OCI-LY7 (cell line): ENCODE measurements at regions not wholly inside any gene's neighbourhood (a gene's known extent, or its start where the extent isn't known, plus 50 kb on each side); places are given as distances from the start of the nearest gene placed in this dataset.

Experiments
- BruUV-seq: library from RNA; stranded (reverse); fragments of 400-500 nt; replicated peaks from 2 replicates; lab custom pipeline; 2021; lab: Mats Ljungman, UMichigan
- CTCF ChIA-PET: fragments of 300-600 bp; sonication (Branson Sonifier 250); formaldehyde crosslinking; loops from one replicate; lab custom pipeline; 2022; ENCODE audit warnings: antibody characterized with exemption; ENCODE audit not compliant: unreplicated experiment; lab: Charles Lee
- POLR2A ChIA-PET: fragments of 300-600 bp; sonication (Branson Sonifier 250); formaldehyde crosslinking; loops from one replicate; lab custom pipeline; 2022; ENCODE audit warnings: antibody characterized with exemption; lab: Charles Lee
- DNase-seq: peaks from one replicate; pipeline ENCODE4 v3.0.0-alpha.2; 2015; ENCODE audit warnings: low spot score
- H2AFZ ChIP-seq: fragments of 200-600 bp; sonication (generic), shearing (Covaris generic); 2 replicates; pipeline ENCODE4 v1.6.1; 2014; ENCODE audit warnings: mild to moderate bottlenecking, antibody characterized with exemption, low read length, moderate library complexity
- H3K27ac ChIP-seq: fragments of 200-600 bp; sonication (generic); 2 replicates; pipeline ENCODE4 v1.5.1; 2014; ENCODE audit warnings: mixed run types, low read depth, mild to moderate bottlenecking, moderate library complexity, low read length, inconsistent platforms; ENCODE audit not compliant: poor library complexity, severe bottlenecking
- H3K36me3 ChIP-seq: fragments of 200-600 bp; sonication (generic); 2 replicates; pipeline ENCODE4 v1.6.1; 2014; ENCODE audit warnings: mild to moderate bottlenecking, antibody characterized with exemption, low read length, moderate library complexity, mixed read lengths; ENCODE audit not compliant: insufficient read depth
- H3K4me1 ChIP-seq: fragments of 200-600 bp; sonication (generic); 2 replicates; pipeline ENCODE4 v1.5.1; 2014; ENCODE audit warnings: mild to moderate bottlenecking, low read length; ENCODE audit not compliant: insufficient read depth, poor library complexity, severe bottlenecking
- H3K4me2 ChIP-seq: fragments of 200-600 bp; sonication (generic); 2 replicates; pipeline ENCODE4 v1.6.1; 2014; ENCODE audit warnings: mild to moderate bottlenecking, low read length
- H3K4me3 ChIP-seq: fragments of 200-600 bp; sonication (generic); 2 replicates; pipeline ENCODE4 v1.5.1; 2014; ENCODE audit warnings: mild to moderate bottlenecking, low read depth, low read length; ENCODE audit not compliant: poor library complexity, severe bottlenecking
- H3K79me2 ChIP-seq: fragments of 200-600 bp; sonication (generic); 2 replicates; pipeline ENCODE4 v1.6.1; 2016; ENCODE audit warnings: low read depth, mild to moderate bottlenecking, low read length, moderate library complexity, mixed read lengths; ENCODE audit not compliant: insufficient read depth
- H3K9me2 ChIP-seq: fragments of 200-600 bp; sonication (generic); 2 replicates; pipeline ENCODE4 v1.6.1; 2016; ENCODE audit warnings: mild to moderate bottlenecking, low read length, mixed read lengths; ENCODE audit not compliant: insufficient read depth
- H3K9me3 ChIP-seq: fragments of 200-600 bp; sonication (generic); 2 replicates; pipeline ENCODE4 v1.6.1; 2014; ENCODE audit warnings: mild to moderate bottlenecking, mixed run types, low read length, mixed read lengths
- H4K20me1 ChIP-seq: fragments of 200-600 bp; sonication (generic); 2 replicates; pipeline ENCODE4 v1.6.1; 2014; ENCODE audit warnings: mild to moderate bottlenecking, antibody characterized with exemption, low read length, moderate library complexity, mixed read lengths; ENCODE audit not compliant: insufficient read depth
- EZH2phosphoT487 ChIP-seq: fragments of 200-600 bp; sonication (generic); IDR thresholded peaks from 2 replicates; pipeline ENCODE4 v1.6.1; 2018; ENCODE audit warnings: low read depth, borderline replicate concordance, mild to moderate bottlenecking, mixed run types, antibody characterized with exemption, low read length, moderate library complexity, mixed read lengths
- intact Hi-C: fragments of 100-400 bp; cut with micrococcal nuclease; formaldehyde crosslinking; loops from one replicate; pipeline ENCODE4 v1.10.0; 2022; ENCODE audit not compliant: unreplicated experiment
- TF ChIP-seq, protein P1 (sequence below): fragments of 200-600 bp; sonication (generic); conservative IDR thresholded peaks from 2 replicates; pipeline ENCODE4 v1.5.1; 2014; ENCODE audit warnings: mild to moderate bottlenecking, antibody characterized with exemption, low read length, moderate library complexity, mixed read lengths

DNA sequence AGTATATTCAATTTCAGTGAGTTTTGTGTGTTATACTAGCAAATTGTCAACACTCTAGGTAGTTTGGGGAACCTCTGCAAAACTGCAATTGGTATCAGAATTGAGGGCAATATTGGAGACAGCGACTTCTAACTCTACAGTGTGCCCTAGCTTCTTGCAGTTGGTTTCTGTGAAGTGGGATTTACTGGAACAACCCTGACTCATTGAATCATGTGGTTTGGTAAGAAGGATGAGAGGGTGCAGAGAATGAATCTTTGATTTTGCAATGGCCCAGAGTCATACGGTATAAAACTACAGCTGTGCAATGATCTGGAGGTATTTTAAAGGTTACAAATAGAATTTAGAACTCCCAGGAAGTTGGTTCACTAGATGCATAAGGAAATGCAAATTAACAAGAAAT, 129.1 kb upstream of the PPP1R3A start:
- H3K79me2 ChIP-seq = no peaks in the 10 kb centered on the region

DNA sequence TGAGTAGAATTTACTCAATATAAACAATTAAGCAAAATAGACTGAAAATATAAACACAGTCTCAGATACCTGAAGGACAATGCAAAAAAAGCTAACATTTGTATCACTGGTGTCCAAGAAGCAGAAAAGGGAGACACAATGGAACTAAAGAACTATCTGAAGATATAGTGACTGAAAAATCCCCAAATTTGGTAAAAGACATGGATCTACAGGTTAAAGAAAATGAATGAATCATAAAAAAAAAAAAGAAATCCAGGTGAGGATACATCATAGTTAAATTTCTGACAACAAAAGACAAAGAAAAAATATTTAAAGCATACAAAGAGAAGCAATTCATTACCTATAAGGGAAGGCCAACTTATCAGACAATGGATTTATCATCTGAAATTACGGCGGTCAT, 114.7 kb upstream of the PPP1R3A start:
- no peak overlapping the region for H3K27ac ChIP-seq
- H3K79me2 ChIP-seq = no peaks in the 10 kb centered on the region
- DNase-seq = no peak
- CTCF ChIA-PET = no interaction called here
- no peaks in the 10 kb centered on the region for H3K36me3 ChIP-seq
- no peaks in the 10 kb centered on the region for H3K4me1 ChIP-seq
- POLR2A ChIA-PET = no interaction called here
- intact Hi-C loops = no loop called here
- H3K4me2 ChIP-seq = no peak overlapping the region
- H3K9me2 ChIP-seq = no peaks in the 10 kb centered on the region
- no peak overlapping the region for H3K4me3 ChIP-seq
- no peaks in the 10 kb centered on the region for H4K20me1 ChIP-seq
- H2AFZ ChIP-seq = no peak overlapping the region
- H3K9me3 ChIP-seq = no peaks in the 10 kb centered on the region
- TF ChIP-seq EZH2phosphoT487 = no peak
- TF ChIP-seq, protein P1, sequence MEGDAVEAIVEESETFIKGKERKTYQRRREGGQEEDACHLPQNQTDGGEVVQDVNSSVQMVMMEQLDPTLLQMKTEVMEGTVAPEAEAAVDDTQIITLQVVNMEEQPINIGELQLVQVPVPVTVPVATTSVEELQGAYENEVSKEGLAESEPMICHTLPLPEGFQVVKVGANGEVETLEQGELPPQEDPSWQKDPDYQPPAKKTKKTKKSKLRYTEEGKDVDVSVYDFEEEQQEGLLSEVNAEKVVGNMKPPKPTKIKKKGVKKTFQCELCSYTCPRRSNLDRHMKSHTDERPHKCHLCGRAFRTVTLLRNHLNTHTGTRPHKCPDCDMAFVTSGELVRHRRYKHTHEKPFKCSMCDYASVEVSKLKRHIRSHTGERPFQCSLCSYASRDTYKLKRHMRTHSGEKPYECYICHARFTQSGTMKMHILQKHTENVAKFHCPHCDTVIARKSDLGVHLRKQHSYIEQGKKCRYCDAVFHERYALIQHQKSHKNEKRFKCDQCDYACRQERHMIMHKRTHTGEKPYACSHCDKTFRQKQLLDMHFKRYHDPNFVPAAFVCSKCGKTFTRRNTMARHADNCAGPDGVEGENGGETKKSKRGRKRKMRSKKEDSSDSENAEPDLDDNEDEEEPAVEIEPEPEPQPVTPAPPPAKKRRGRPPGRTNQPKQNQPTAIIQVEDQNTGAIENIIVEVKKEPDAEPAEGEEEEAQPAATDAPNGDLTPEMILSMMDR = no peak
- BruUV-seq = no TSS peak

More for the DNA sequence above, 129.1 kb upstream of the PPP1R3A start:
- H3K27ac ChIP-seq = no peak overlapping the region
- H3K4me1 ChIP-seq = peaks cover 11% of the 10 kb centered on the region
- no peaks in the 10 kb centered on the region for H3K36me3 ChIP-seq
- no TSS peak for BruUV-seq
- TF ChIP-seq EZH2phosphoT487 = no peak
- TF ChIP-seq, protein P1 = no peak
- no peaks in the 10 kb centered on the region for H3K9me3 ChIP-seq
- no peaks in the 10 kb centered on the region for H3K9me2 ChIP-seq
- POLR2A ChIA-PET = interaction anchor here (0.7 to 1.5 kb wide), 4 partner anchors 18 to 152 kb away, joined by 3 to 5 read pairs (median 3); no protein-coding TSS in a partner anchor
- peak overlapping the region; percentile 39 for H3K4me3 ChIP-seq
- no peaks in the 10 kb centered on the region for H4K20me1 ChIP-seq
- H3K4me2 ChIP-seq = peak overlapping the region; percentile 63; the same call in 1 of the 2 replicates
- H2AFZ ChIP-seq = peak overlapping the region; percentile 89
- CTCF ChIA-PET = no interaction called here
- no peak for DNase-seq
- intact Hi-C loops = no loop called here

DNA sequence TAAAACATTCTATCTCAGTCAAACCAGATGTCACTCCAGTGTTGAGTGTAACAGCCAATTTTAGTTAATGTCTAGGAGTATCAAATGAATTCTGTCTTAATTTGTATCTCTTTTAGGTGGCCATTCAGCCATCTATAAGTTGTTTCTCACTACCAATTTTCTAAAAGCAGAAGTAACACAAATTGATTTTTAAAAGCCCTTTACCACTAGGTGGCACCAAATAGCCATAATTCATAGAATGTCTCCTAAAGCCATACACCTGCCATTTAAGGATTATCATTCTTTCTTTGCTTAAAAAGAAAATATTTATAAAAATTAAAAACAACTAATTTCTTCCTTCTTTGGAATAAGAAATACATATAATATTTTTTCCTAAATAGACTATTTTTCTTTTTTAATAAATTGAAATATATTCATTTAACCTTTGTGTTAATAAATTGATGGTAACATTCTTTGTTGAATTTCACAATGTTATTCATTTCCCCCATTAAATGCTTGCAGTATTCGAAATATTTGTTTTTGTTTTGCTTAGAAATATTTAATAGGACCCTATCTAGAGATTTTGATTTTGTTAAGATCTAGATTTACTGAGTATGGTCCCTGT, 107.8 kb upstream of the PPP1R3A start:
- no peak overlapping the region for H2AFZ ChIP-seq
- no peaks in the 10 kb centered on the region for H3K79me2 ChIP-seq
- DNase-seq = peak; percentile 79
- ChIA-PET POLR2A (no interaction called here), CTCF (no interaction called here)
- H4K20me1 ChIP-seq = no peaks in the 10 kb centered on the region
- H3K4me2 ChIP-seq = no peak overlapping the region
- intact Hi-C loops = loop anchor here (10.0 kb wide), 2 partner anchors 388 to 1888 kb away; partner anchors contain the start of gene FOXP2
- no peak overlapping the region for H3K4me3 ChIP-seq
- H3K9me3 ChIP-seq = no peaks in the 10 kb centered on the region
- H3K4me1 ChIP-seq = no peaks in the 10 kb centered on the region
- no peaks in the 10 kb centered on the region for H3K9me2 ChIP-seq
- H3K36me3 ChIP-seq = no peaks in the 10 kb centered on the region
- no TSS peak for BruUV-seq
- TF ChIP-seq EZH2phosphoT487 = no peak
- TF ChIP-seq, protein P1 = peak; percentile 83
- H3K27ac ChIP-seq = no peak overlapping the region
